H1 (cell line): ENCODE measurements at regions not wholly inside any gene's neighbourhood (a gene's known extent, or its start where the extent isn't known, plus 50 kb on each side); places are given as distances from the start of the nearest gene placed in this dataset.

Experiments used
- CTCF ChIA-PET: fragments of 300-600 bp; sonication (Branson Sonifier 250); formaldehyde crosslinking; loops from one replicate; lab custom pipeline; 2021; ENCODE audit not compliant: partially characterized antibody; lab: Charles Lee
- POLR2A ChIA-PET: fragments of 300-600 bp; sonication (Branson Sonifier 250); formaldehyde crosslinking; loops from one replicate; lab custom pipeline; 2021; ENCODE audit warnings: inconsistent platforms; ENCODE audit not compliant: partially characterized antibody; lab: Charles Lee
- DNase-seq, 2 experiments: peaks; one replicate each; pipeline versions ENCODE4 v3.0.0 to v3.0.0-alpha.2; 2010 to 2022; ENCODE audit warnings: low spot score in 2 of 2, low read depth in 1 of 2, mixed read lengths in 1 of 2
- FAIRE-seq: peaks from 2 replicates; lab custom pipeline; 2011; peaks lifted over from hg19 to GRCh38; lab: Jason Lieb, UNC
- H2AFZ ChIP-seq: 2 replicates; pipeline ENCODE4 v1.8.1; 2012; ENCODE audit warnings: low read length, inconsistent platforms
- H2AK5ac ChIP-seq: 2 replicates; pipeline ENCODE4 v1.6.1; 2013; ENCODE audit warnings: low read depth, low read length
- H2BK120ac ChIP-seq: replicated peaks from 2 replicates; pipeline ENCODE3; 2013; ENCODE audit warnings: low read depth, low read length, inconsistent platforms
- H2BK12ac ChIP-seq: 2 replicates; pipeline ENCODE4 v1.6.1; 2013; ENCODE audit warnings: low read depth, low read length
- H2BK15ac ChIP-seq: 2 replicates; pipeline ENCODE4 v1.6.1; 2013; ENCODE audit warnings: low read length
- H2BK20ac ChIP-seq: 2 replicates; pipeline ENCODE4 v1.6.1; 2013; ENCODE audit warnings: low read length
- H2BK5ac ChIP-seq: 2 replicates; pipeline ENCODE4 v1.6.1; 2013; ENCODE audit warnings: low read depth, low read length
- H3K14ac ChIP-seq: 2 replicates; pipeline ENCODE4 v1.6.1; 2013; ENCODE audit warnings: inconsistent platforms; ENCODE audit not compliant: insufficient read length
- H3K18ac ChIP-seq: 2 replicates; pipeline ENCODE4 v1.6.1; 2013; ENCODE audit warnings: low read length; ENCODE audit errors: extremely low read depth
- H3K23ac ChIP-seq: 2 replicates; pipeline ENCODE4 v1.6.1; 2013; ENCODE audit warnings: inconsistent platforms; ENCODE audit not compliant: insufficient read length
- H3K23me2 ChIP-seq: 2 replicates; pipeline ENCODE4 v1.6.1; 2013; ENCODE audit warnings: low read depth, low read length
- H3K27ac ChIP-seq: 2 replicates; pipeline ENCODE4 v1.6.1; 2011; ENCODE audit warnings: low read depth, low read length, inconsistent platforms
- H3K27me3 ChIP-seq, 4 experiments: replicated peaks in 1 of 4; 1 replicate in 1 of 4; 2 replicates in 3 of 4; pipeline versions ENCODE4 v1.6.1 to v1.8.1; 2011 to 2013; ENCODE audit warnings: low read length in 3 of 4, mild to moderate bottlenecking in 3 of 4, inconsistent platforms in 2 of 4, mixed read lengths in 2 of 4, moderate library complexity in 1 of 4; ENCODE audit not compliant: control insufficient read depth in 3 of 4, insufficient read depth in 3 of 4; ENCODE audit errors: extremely low read depth in 1 of 4
- H3K36me3 ChIP-seq, 4 experiments: 2 replicates each; pipeline versions ENCODE4 v1.6.1 to v1.8.1; 2011 to 2013; ENCODE audit warnings: mild to moderate bottlenecking in 4 of 4, low read length in 3 of 4, moderate library complexity in 2 of 4, control low read depth in 1 of 4, inconsistent platforms in 1 of 4; ENCODE audit not compliant: insufficient read depth in 4 of 4, control insufficient read depth in 2 of 4
- H3K4ac ChIP-seq: replicated peaks from 2 replicates; pipeline ENCODE3; 2013; ENCODE audit warnings: low read length, low read depth, mixed read lengths, inconsistent platforms; ENCODE audit not compliant: insufficient read length
- H3K4me1 ChIP-seq, 4 experiments: replicated peaks in 1 of 4; 1 replicate in 1 of 4; 2 replicates in 3 of 4; pipeline versions ENCODE4 v1.6.1 to v1.8.1; 2011 to 2013; ENCODE audit warnings: low read length in 3 of 4, inconsistent platforms in 2 of 4, mixed read lengths in 1 of 4; ENCODE audit not compliant: insufficient read depth in 4 of 4, control insufficient read depth in 3 of 4
- H3K4me2 ChIP-seq, 2 experiments: 2 replicates each; pipeline versions ENCODE4 v1.6.1 to v1.8.1; 2011 to 2013; ENCODE audit warnings: low read depth in 2 of 2, low read length in 2 of 2, control low read depth in 1 of 2, inconsistent platforms in 1 of 2, mild to moderate bottlenecking in 1 of 2; ENCODE audit not compliant: insufficient read depth in 1 of 2
- H3K4me3 ChIP-seq, 4 experiments: fragments of 200-600, 300-600 bp in 1 of 4; sonication (generic), shearing (Covaris generic), sonication (Bioruptor Twin) in 1 of 4; 2 replicates each; pipeline versions ENCODE4 v1.5.1 to v1.8.1; 2011 to 2016; ENCODE audit warnings: low read length in 4 of 4, low read depth in 3 of 4, control low read depth in 2 of 4, inconsistent platforms in 2 of 4, mild to moderate bottlenecking in 2 of 4, mixed read lengths in 1 of 4, moderate library complexity in 1 of 4; ENCODE audit not compliant: insufficient read depth in 2 of 4; ENCODE audit errors: extremely low read depth in 1 of 4
- H3K56ac ChIP-seq: replicated peaks from 2 replicates; pipeline ENCODE3; 2013; ENCODE audit warnings: low read depth, mild to moderate bottlenecking, mixed read lengths, low read length, inconsistent platforms; ENCODE audit not compliant: insufficient read length
- H3K79me1 ChIP-seq: 2 replicates; pipeline ENCODE4 v1.6.1; 2013; ENCODE audit warnings: low read depth, low read length, control low read depth
- H3K79me2 ChIP-seq, 2 experiments: 2 replicates each; pipeline versions ENCODE4 v1.6.1 to v1.8.1; 2012 to 2013; ENCODE audit warnings: low read length in 2 of 2, mild to moderate bottlenecking in 2 of 2, inconsistent platforms in 1 of 2; ENCODE audit not compliant: insufficient read depth in 2 of 2, control insufficient read depth in 1 of 2
- H3K9ac ChIP-seq, 4 experiments: replicated peaks in 1 of 4; 1 replicate in 1 of 4; 2 replicates in 3 of 4; pipeline versions ENCODE4 v1.6.1 to v1.8.1; 2011 to 2013; ENCODE audit warnings: low read depth in 3 of 4, low read length in 3 of 4, control low read depth in 2 of 4, mild to moderate bottlenecking in 2 of 4, moderate library complexity in 2 of 4, inconsistent platforms in 1 of 4; ENCODE audit errors: extremely low read depth in 1 of 4
- H3K9me3 ChIP-seq, 2 experiments: 2 replicates each; pipeline versions ENCODE4 v1.6.1 to v1.8.1; 2012 to 2013; ENCODE audit warnings: mild to moderate bottlenecking in 2 of 2, moderate library complexity in 2 of 2, control low read depth in 1 of 2, inconsistent platforms in 1 of 2, low read depth in 1 of 2, low read length in 1 of 2, mixed read lengths in 1 of 2; ENCODE audit not compliant: insufficient read depth in 2 of 2
- H4K20me1 ChIP-seq, 2 experiments: replicated peaks in 1 of 2; 2 replicates each; pipeline versions ENCODE3 to v1.8.1; 2011 to 2013; ENCODE audit warnings: inconsistent platforms in 2 of 2, low read length in 2 of 2, mild to moderate bottlenecking in 1 of 2; ENCODE audit not compliant: insufficient read depth in 2 of 2, control insufficient read depth in 1 of 2
- H4K5ac ChIP-seq: 2 replicates; pipeline ENCODE4 v1.6.1; 2013; ENCODE audit warnings: low read length, low read depth, mixed read lengths, inconsistent platforms; ENCODE audit not compliant: insufficient read length
- H4K8ac ChIP-seq: 2 replicates; pipeline ENCODE4 v1.8.0; 2013; ENCODE audit warnings: mild to moderate bottlenecking, moderate library complexity, low read length, inconsistent platforms; ENCODE audit not compliant: insufficient read depth; ENCODE audit errors: extremely low read depth
- H4K91ac ChIP-seq: replicated peaks from 2 replicates; pipeline ENCODE3; 2013; ENCODE audit warnings: low read length, mixed read lengths, inconsistent platforms; ENCODE audit not compliant: insufficient read length
- ASH2L ChIP-seq: fragments of 200-600, 300-600 bp; sonication (generic); IDR thresholded peaks from one replicate; pipeline ENCODE4 v1.7.1; 2017; ENCODE audit warnings: low read length
- ATF3 ChIP-seq: IDR thresholded peaks from 2 replicates; pipeline ENCODE4 v1.6.1; 2011; ENCODE audit warnings: low read depth, mild to moderate bottlenecking, low read length; ENCODE audit not compliant: insufficient read depth
- BRCA1 ChIP-seq: IDR thresholded peaks from 2 replicates; pipeline ENCODE4 v1.6.1; 2012; ENCODE audit warnings: low read depth, low read length, improper control_type of control experiment
- CHD1 ChIP-seq: IDR thresholded peaks from 2 replicates; pipeline ENCODE4 v1.6.1; 2012; ENCODE audit warnings: low read depth, low read length, improper control_type of control experiment
- CTBP2 ChIP-seq: IDR thresholded peaks from 2 replicates; pipeline ENCODE4 v1.7.0; 2011; ENCODE audit warnings: borderline replicate concordance, mild to moderate bottlenecking, moderate library complexity, mixed read lengths, low read length; ENCODE audit not compliant: insufficient read depth, insufficient read length
- E2F6 ChIP-seq: IDR thresholded peaks from 2 replicates; pipeline ENCODE4 v1.6.1; 2012; ENCODE audit warnings: inconsistent platforms
- EP300 ChIP-seq, 2 experiments: IDR thresholded peaks; 1 replicate in 1 of 2; 2 replicates in 1 of 2; pipeline ENCODE4 v1.6.1; 2011 to 2012; ENCODE audit warnings: low read depth in 2 of 2, low read length in 2 of 2, mild to moderate bottlenecking in 2 of 2, borderline replicate concordance in 1 of 2, inconsistent platforms in 1 of 2, moderate library complexity in 1 of 2
- GABPA ChIP-seq: IDR thresholded peaks from 2 replicates; pipeline ENCODE4 v1.6.1; 2011; ENCODE audit warnings: mild to moderate bottlenecking, low read length, moderate library complexity, borderline replicate concordance; ENCODE audit not compliant: insufficient read depth
- JUN ChIP-seq: IDR thresholded peaks from 2 replicates; pipeline ENCODE4 v1.6.1; 2011; ENCODE audit warnings: low read depth, mild to moderate bottlenecking, improper control_type of control experiment, low read length
- RBBP5 ChIP-seq: IDR thresholded peaks from 2 replicates; pipeline ENCODE4 v1.7.1; 2012; ENCODE audit warnings: low read depth, mild to moderate bottlenecking, inconsistent platforms, low read length, moderate library complexity, borderline replicate concordance
- RNF2 ChIP-seq: fragments of 200-900, 300-1000 bp; sonication (generic); IDR thresholded peaks from 2 replicates; pipeline ENCODE4 v1.7.1; 2016; ENCODE audit warnings: borderline replicate concordance, low read depth, mild to moderate bottlenecking, antibody characterized with exemption, low read length; ENCODE audit not compliant: poor library complexity, severe bottlenecking; ENCODE audit errors: missing control alignments
- SIN3A ChIP-seq, 2 experiments: IDR thresholded peaks in 1 of 2; conservative IDR thresholded peaks in 1 of 2; 2 replicates each; pipeline ENCODE4 v1.6.1; 2011 to 2012; ENCODE audit warnings: low read length in 2 of 2, improper control_type of control experiment in 1 of 2, low read depth in 1 of 2, mild to moderate bottlenecking in 1 of 2
- SRF ChIP-seq: IDR thresholded peaks from 2 replicates; pipeline ENCODE4 v1.6.1; 2011; ENCODE audit warnings: mild to moderate bottlenecking, low read depth, low read length, moderate library complexity
- YY1 ChIP-seq: IDR thresholded peaks from 2 replicates; pipeline ENCODE4 v1.6.1; 2011; ENCODE audit warnings: low read depth, mild to moderate bottlenecking, low read length

GRCh38 chr6:51249798-51250197 lies 431.1 kb downstream of the TFAP2B start:
- no peaks in the 10 kb centered on the region for H3K36me3 ChIP-seq
- H2BK5ac ChIP-seq = no peak overlapping the region
- no peaks in the 10 kb centered on the region for H3K23me2 ChIP-seq
- no peak for DNase-seq
- H3K18ac ChIP-seq = no peak overlapping the region
- no peaks in the 10 kb centered on the region for H4K20me1 ChIP-seq
- H3K79me2 ChIP-seq = no peaks in the 10 kb centered on the region
- CTCF ChIA-PET = no interaction called here
- no peak overlapping the region for H3K4me3 ChIP-seq
- no peak overlapping the region for H4K5ac ChIP-seq
- no peak overlapping the region for H2BK12ac ChIP-seq
- no peak overlapping the region for H3K23ac ChIP-seq
- H2BK120ac ChIP-seq = no peak overlapping the region
- no peaks in the 10 kb centered on the region for H3K79me1 ChIP-seq
- H4K91ac ChIP-seq = no peak overlapping the region
- H3K4me1 ChIP-seq = no peaks in the 10 kb centered on the region
- H3K4me2 ChIP-seq = no peak overlapping the region
- TF ChIP-seq ASH2L (no peak), E2F6 (no peak), JUN (no peak), EP300 (IDR thresholded peaks at IDR 0.05; ENCODE audit: borderline replicate concordance in 1 of 2, low read depth in 2 of 2, low read length in 2 of 2) (no peak), YY1 (no peak), RNF2 (no peak), SIN3A (conservative IDR thresholded peaks at IDR 0.05 in 1 of 2, IDR thresholded peaks at IDR 0.05 in 1 of 2; ENCODE audit: low read depth in 1 of 2, low read length in 2 of 2) (no peak), ATF3 (no peak), GABPA (no peak), SRF (no peak), BRCA1 (no peak), CHD1 (no peak), CTBP2 (no peak), RBBP5 (no peak)
- TF ChIP-seq, all 59 proteins: peak for 0
- no peaks in the 10 kb centered on the region for H3K27me3 ChIP-seq
- H3K27ac ChIP-seq = no peak overlapping the region
- H2AFZ ChIP-seq = no peak overlapping the region
- no peak overlapping the region for H4K8ac ChIP-seq
- H3K14ac ChIP-seq = no peak overlapping the region
- POLR2A ChIA-PET = no interaction called here
- no peak overlapping the region for H2BK15ac ChIP-seq
- no peak for FAIRE-seq
- no peak overlapping the region for H3K4ac ChIP-seq
- H2BK20ac ChIP-seq = no peak overlapping the region
- H3K9me3 ChIP-seq = no peaks in the 10 kb centered on the region
- H3K56ac ChIP-seq = no peak overlapping the region
- H2AK5ac ChIP-seq = no peak overlapping the region
- no peak overlapping the region for H3K9ac ChIP-seq
